ENCODE measurements at regions not wholly inside any gene's neighbourhood (a gene's known extent, or its start where the extent isn't known, plus 50 kb on each side); places are given as distances from the start of the nearest gene placed in this dataset.
"Not testable (repeated sequence)": the region's sequence is repeated elsewhere in the genome, so short reads cannot be mapped to it uniquely, and the experiment has no call there.

DNA sequence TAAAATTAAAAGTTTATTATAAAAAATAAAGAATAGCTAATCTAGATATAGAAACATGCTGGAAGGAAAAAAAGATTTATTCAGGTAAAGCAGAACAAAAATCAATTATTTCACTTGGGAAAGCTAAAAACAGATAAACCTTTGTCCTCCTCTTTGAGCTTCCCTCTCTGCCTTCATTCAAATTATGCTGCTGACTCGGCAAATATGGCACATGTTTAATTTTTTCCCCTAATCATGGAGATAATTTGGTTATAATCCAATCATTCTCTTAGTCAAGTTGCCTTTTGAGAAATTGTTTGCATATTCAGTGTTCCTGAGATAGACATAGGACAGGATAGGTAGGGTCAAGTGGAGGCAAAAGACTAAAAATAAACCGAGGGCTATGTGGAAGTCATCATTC is 556.8 kb upstream of the PTCHD4 start:
- no peak for DNase-seq
- intact Hi-C loops (cut with DNase I), result no loop called here

DNA sequence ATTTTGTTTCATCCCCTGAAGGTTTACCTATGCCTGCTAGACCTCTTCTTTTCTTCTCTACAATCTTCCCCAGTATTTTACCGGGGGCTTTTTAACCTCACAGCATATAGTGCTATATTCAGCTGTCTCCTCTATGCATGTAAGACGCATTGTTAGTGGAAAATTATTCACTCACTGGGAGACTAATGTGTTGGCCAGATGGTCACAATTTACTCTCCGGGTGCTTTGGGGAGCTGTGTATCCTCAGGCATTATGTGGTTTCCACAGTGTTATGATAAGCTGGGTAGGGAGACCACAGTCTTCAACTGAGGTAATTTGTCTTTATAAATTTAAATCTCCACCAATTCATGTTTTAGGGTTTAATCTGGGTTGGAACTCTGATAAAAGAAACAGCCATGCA is 553.8 kb upstream of the PTCHD4 start:
- no peak for DNase-seq
- intact Hi-C loops (cut with DNase I), result no loop called here

DNA sequence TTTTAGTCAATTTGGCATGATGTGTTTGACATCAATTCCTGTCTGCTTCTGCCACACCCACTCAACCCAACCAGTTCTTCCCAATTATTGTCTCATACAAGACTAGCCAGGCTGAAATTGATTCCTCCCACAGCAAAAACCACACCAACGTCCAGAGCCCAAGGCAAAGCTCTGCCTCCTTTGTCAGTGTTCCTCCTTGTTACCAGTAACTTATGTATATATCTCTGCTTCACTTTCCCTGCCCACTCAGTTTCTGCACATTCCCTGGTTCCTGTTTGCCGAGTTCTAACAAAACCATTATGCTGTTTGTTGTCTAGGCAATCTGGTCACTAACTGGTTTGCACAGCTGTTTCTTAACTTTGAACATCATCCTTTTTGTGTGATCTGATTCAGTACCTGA is 547.9 kb upstream of the PTCHD4 start:
- intact Hi-C loops (cut with DNase I), result no loop called here
- peak in 1 of 10 donors; percentile 34 for DNase-seq

DNA sequence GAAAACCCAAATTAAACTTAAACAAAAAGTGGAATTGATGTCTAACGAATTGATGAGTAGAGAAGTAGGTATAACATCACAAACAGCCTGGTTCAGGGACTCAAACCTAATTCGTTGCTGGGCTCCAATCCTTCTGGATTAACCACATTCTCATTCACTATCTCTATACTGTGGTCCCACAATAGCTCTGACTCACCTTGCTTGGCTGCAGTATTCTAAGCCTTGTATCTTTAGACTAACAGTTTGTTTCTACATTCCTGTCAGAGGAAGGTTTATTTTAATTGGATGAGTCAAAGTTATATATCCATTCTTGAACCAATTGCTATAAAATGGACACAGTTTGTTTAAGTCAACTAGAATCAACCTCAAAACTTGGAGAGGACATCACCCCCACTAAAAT is 530.5 kb upstream of the PTCHD4 start:
- intact Hi-C loops (cut with DNase I), result no loop called here
- no peak for DNase-seq

DNA sequence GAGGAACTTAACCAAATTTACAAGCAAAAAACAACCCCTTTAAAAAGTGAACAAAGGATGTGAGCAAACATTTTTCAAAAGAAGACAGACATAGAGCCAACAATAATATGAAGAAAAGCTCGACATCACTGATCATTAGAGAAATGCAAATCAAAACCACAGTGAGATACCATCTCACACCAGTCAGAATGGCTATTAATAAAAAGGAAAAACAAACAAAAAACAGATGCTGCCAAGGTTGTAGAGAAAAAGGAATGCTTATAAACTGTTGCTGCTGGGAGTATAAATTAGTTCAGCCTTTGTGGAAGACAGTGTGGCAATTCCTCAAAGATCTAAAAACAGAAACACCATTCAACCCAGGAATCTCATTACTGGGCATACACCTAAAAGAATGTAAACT is 527.8 kb upstream of the PTCHD4 start:
- DNase-seq; intact Hi-C loops (cut with DNase I): not testable (repeated sequence)

DNA sequence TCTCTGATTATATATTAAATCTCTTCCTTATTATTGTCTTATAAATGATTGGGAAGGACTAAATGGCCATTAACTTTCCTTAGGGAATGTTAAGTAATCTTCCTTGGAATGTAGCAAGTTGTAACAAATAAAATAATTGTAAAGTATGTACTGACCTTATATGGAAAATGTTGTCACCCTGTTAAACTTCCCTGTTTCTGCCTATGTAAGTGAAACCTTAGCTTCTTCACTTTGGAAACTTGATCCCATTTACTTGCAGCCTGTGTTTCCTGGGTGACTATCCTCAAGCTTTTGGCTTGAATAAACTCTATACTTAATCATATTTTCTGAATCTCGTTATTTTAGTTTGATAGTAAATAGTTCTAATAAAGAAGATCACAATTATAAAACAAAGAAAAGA is 519.5 kb upstream of the PTCHD4 start:
- DNase-seq, result no peak
- intact Hi-C loops (cut with DNase I), result no loop called here

DNA sequence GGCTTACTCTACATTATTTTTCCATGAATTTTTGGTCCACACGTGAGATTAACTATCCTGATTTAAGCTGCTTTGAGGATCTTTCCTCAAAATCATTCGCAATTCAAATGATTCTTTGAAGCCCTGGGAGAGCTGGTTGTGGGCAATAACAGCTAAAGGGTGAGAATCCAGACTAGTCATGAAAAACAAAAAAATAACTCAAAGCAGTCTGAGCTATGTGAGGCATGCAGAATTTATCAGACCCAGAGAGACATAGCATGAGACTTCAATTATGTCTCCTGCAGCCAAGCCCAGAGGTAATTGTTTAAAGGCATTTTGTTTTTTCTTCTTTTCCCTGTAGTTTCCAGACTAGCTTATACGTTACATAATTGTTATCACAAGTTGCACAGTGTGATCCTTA is 517.3 kb upstream of the PTCHD4 start:
- intact Hi-C loops (cut with DNase I), result no loop called here
- no peak for DNase-seq

DNA sequence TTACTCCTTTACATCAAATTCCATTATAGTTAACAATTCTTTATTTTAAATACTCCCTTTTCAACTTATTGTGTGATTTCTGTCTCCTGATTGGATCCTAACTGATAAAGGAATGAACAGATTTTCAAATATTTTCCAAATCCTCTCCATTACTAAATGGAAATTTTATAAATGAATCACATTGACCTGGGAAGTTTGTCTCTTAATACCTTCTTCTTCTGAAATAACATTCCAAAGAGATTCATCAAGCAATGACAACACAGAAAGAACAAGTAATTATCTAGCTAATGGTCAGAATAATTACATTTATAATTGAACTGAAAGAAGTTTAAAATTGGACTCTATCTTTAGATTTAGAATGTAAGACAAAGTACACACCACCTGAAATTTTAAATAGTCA is 515.4 kb upstream of the PTCHD4 start:
- intact Hi-C loops (cut with DNase I), result no loop called here
- DNase-seq, result no peak

DNA sequence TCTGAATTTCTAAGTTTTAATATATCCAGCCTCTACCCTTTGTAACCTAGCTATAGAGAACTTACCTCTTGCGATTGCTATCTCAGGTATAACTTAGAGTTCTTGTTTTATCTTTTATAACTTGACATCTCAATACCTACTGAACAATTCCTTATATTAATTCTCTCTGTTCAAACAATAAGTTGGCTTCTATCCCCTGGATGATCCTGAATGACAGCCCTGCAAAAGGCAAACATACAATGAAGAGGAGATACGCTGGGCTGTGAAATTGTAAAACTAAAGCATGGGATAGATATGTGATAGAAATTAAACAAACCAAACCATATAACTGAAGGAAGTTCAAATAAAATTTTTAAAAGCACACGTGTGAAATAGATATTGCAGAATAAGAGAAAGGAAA is 513.6 kb upstream of the PTCHD4 start:
- DNase-seq, result no peak
- intact Hi-C loops (cut with DNase I), result no loop called here

DNA sequence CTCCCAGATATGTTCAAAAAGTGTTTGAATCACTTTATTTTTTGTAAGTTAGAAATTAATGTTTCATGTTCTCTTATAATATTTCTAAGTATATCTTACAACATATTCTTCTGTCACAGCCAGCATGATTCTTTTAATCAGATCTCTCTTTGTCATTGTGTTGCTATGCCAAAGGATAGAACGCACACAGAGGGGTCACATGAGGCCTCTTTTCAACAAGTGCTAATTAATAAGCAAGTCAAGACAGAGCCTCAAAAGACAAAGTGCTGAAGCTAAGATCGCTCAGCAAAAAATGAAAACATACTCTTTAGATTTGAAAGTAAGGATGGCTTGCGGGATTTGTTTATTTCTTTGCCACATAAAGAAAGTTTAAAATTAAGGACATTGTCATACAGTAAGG is 508.8 kb upstream of the PTCHD4 start:
- intact Hi-C loops (cut with DNase I), result no loop called here
- DNase-seq, result no peak

DNA sequence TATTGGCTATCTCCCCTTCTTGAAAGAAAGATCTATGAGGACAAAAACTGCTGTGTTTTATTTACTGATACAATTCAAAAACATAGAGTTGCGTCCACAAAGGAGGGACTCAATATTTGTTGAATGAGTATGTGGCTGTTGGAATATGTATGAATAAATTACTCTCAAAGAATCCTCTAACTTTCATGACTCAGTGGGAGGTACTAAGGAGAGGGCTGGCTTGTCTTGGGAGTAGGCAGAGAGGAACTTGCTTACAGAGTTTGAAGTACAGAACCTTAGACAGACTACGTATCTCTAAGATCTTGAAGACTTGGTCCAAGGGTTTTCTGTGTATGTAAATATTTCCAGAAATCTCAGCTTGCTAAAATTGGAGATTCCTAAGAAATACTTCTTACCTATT is 504.0 kb upstream of the PTCHD4 start:
- intact Hi-C loops (cut with DNase I), result no loop called here
- DNase-seq, result no peak

DNA sequence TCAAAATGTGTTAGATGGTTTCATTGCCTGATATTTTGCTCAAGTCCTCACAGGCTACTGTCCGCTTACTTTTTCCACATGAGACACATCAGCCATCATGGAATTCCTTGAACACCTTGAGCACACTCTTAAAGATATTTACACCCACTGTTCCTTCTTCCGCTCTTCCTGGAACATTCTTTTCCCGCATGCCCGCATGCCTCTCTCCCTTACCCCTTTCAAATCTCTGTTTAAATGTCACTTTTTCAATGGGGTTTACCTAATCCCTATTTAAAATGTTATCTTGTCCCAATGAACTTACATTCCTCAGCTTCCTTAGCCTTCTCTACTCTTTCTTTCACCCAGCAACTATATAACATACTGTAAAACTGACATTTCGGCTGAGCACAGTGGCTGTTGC is 503.3 kb upstream of the PTCHD4 start:
- intact Hi-C loops (cut with DNase I), result no loop called here
- no peak for DNase-seq

DNA sequence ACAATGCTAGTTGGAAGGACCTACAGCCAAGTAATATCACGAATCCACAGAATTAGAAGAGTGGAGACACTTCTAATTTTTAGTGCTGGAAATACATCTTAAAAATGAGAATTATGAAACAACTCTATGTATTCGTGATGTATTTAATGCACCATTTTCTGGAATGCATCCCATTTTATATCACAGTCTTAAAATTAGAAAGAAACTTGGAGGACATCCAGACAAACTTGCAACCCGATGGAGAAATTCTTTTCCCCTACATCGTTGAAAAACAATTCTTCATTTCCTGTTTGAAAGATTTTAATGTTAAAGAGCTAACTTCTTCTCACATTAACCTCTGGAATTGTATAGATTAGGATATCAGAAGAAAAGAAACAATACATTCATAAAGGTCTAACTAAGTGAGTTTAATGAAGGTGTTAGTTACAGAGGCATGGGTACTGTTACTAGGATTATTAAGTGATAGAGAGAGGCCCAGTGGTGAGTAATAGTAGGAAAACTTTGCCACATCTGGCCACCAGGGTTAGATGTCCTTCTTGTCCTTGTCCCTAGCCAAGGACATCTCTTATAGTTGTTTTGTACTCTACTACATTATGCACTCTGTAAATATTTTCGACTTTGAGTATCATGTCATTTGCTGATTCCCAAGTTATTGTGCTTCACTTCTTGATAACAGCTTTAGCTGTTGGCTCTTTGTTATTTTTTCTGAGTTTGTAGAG is 502.4 kb upstream of the PTCHD4 start:
- DNase-seq, result no peak
- intact Hi-C loops (cut with DNase I), result no loop called here

DNA sequence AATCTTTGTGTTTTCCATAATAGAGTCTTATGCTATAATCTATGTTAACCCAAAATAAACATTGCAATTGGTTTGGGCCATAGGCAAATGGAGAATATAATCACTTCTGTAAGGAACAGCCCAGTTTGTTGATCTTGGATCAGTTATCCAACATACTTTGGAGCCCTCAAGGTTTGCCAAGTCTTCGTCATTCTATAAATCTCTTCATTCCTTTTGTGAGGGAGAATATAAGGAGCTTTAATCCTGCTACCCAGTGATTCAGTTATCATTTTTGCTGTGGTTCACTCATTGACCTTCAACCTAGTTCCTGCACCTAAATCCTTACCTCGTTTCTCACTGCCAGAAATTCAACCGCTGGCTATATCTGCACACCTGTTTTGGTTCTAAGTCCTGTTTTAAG is 500.3 kb upstream of the PTCHD4 start:
- DNase-seq, result no peak
- intact Hi-C loops (cut with DNase I), result no loop called here

DNA sequence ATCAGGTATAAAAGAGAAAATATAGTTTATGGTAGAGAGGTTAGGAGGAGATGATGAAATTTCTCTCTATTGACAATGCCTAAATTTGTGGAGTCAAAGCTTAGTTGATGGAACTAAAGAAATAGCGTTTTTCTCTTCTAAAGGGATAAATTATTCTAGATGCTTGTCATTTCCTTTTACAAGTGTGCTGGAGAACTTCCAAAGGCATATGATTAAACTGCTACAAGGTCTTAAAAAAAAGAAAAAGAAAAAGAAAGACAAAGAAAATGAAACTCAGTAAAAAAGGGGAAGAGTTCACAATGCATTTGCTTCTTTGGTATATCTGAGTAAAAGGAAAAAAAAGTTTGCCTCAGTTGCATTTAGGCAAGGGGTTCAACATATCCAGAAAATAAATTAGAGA is 499.8 kb upstream of the PTCHD4 start:
- no peak for DNase-seq
- intact Hi-C loops (cut with DNase I), result no loop called here

DNA sequence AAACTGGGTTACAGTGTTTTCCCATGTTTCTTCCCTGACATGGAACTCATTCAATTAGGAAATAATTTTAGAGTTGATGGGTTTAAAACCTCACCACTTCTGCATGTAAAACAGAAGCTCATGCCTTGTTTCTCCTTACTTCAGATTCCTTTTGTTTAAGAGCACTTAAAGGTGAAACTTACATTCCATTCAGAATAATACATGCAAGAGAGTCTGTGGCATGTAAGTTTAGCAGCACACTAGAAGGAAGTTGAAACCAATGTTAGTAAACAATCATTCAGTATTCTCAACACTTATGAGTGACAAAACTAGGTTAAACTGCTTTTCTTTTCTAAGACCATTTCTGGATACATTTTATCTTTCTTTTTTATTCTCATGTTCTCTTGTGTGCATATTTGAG is 495.6 kb upstream of the PTCHD4 start:
- intact Hi-C loops (cut with DNase I), result no loop called here
- DNase-seq, result no peak

DNA sequence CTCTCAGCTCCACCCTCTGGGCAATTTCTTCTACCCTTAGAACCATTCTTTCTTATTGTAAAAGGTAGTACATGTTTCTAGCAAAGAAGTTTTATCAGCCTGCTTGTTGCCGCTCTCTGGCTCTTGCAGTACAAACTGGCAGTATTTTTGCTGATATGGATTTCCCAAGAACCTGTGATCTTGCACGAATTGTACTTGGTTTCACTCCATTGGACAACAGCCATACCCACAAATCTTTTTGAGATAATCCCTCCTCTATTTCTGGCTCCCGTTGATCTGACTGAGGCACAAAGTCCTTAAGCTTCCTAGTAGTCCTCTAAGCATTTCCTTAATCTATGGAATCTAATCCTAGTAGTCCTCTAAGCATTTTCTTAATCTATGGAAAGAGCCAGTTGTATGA is 487.0 kb upstream of the PTCHD4 start:
- intact Hi-C loops (cut with DNase I), result no loop called here
- no peak for DNase-seq

DNA sequence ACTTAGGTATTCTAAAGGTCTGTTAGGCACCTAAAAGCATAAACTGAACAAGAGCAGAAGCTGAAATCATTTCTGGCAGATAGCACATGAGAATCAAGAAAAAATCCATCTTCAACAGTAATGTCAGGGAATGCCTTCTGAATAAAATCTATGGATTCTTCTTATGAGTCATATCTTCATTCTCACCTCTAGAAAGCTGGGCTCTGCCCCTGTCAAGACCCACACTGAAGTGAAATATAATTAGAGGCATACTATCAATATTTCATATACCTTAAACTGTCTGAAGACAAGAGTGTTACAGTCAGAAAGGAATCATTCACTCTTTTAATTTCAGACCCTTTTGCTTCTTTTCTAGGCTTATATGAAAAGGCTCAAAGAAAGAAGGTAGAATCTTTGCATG is 485.8 kb upstream of the PTCHD4 start:
- intact Hi-C loops (cut with DNase I), result no loop called here
- no peak for DNase-seq

DNA sequence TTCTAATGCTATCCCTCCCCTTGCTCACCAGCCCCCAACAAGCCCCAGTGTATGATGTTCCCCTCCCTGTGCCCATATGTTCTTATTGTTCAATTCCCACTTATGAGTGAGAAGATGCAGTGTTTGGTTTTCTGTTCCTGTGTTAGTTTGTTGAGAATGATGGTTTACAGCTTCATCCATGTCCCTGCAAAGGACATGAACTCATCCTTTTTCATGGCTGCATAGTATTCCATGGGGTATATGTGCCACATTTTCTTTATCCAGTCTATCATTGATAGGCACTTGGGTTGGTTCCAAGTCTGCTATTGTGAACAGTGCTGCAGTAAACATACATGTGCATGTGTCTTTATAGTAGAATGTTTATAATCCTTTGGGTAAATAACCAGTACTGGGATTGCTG is 480.2 kb upstream of the PTCHD4 start:
- DNase-seq; intact Hi-C loops (cut with DNase I): not testable (repeated sequence)

DNA sequence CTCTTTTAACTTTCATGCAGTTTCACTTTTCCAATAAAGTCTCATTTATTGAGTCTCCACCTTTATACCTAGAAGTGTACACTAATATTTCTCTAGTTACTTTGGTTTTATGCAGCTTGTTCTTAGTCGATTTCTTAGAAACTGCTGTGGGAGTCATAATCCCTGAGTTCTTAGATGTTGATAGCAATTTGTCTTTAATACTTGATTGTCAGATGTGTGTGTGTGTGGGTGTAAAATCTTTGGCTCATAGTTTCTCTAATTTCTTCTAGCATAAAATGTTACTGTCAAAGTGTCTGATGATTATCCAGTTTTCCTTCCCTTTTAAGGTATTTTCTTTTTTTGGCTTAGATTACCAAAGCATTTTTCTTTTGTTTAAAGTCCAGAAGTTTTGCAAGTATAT is 473.8 kb upstream of the PTCHD4 start:
- intact Hi-C loops (cut with DNase I), result no loop called here
- DNase-seq, result no peak

DNA sequence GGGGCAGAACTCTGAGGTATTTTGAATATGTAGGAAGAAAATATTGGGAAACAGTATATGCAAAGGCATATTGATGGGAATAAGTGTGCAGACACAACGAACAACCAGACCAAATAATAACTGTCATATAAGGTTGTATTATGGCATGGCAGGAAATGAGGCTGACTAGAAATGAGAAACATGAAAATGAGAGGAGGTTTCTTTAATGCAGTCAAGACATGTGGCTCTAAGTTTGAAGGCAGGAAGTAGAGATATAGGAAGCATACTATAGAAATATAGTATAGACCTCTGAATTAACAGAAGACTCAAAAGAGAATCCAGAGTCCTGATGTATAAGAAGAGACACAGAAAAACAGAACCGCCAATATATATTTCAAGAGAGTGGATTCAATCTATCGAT is 459.7 kb upstream of the PTCHD4 start:
- DNase-seq, result no peak
- intact Hi-C loops (cut with DNase I), result no loop called here

DNA sequence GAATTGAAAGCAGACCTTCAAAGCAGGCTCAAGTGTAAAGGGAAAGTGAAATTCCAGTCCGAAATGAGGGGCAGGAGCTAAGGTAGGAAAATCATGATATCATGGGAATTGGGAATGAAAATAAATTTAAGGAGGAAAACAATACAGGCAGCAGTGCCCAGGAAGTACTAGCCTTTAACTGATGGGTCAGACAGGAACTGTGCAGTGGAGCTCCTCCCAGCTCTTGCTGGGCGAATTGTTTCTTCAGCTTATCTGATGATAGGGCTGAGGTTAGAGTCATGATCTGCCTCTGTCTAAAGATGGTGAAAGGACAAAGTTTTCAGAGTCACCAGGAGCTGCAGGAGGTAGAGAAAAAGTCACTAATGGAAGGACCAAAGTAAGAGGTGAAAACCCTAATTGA is 457.9 kb upstream of the PTCHD4 start:
- no peak for DNase-seq
- intact Hi-C loops (cut with DNase I), result no loop called here

DNA sequence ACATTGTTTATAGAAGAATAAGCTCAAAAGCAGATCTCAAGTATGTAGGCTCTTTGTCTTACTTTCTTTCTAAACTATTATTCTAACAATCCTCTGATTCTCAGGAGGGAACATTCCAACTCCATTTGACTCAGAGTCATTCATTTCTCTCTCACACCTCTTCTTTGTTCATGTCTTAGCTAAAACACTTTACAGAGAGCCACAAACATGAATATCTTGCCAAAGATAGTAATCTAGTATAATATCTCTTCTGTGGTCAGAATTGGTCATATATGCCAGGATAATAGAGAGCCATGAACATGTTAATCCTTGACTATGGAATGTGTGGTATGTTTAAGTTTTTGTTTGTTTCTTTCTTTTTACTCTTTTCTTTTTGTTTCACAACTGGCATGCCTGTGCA is 456.0 kb upstream of the PTCHD4 start:
- intact Hi-C loops (cut with DNase I), result no loop called here

More for the DNA sequence above, 456.0 kb upstream of the PTCHD4 start:
- no peak for DNase-seq
